IPS-NIHi7 (cell line): ENCODE measurements at regions not wholly inside any gene's neighbourhood (a gene's known extent, or its start where the extent isn't known, plus 50 kb on each side); places are given as distances from the start of the nearest gene placed in this dataset.
"Not testable (repeated sequence)": the region's sequence is repeated elsewhere in the genome, so short reads cannot be mapped to it uniquely, and the experiment has no call there.

Source experiments
- DNase-seq: peaks from one replicate; pipeline ENCODE4 v3.0.0; 2012; ENCODE audit warnings: mixed read lengths; ENCODE audit errors: extremely low spot score

DNA sequence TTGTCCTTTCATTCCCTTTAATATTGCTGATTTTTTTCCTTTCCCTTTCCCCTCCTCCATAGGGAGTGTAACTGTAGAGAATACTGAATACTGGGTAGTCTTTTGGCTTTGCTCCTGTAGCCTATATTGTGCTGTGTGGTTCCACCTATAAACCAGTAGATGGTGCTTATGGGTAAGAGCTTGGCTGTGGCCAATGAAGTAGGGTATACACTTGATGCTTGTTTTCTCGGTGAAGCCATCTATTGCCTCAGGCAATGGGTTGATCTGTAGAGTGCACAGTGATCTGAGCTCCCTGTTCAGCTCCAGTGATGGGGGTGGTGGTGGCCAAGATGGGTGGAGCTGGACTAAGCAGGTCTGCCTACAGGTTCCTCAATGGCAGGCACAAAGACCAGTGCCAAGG is 203.3 kb upstream of the IMPG1 start:
- DNase-seq: peak; percentile 47

DNA sequence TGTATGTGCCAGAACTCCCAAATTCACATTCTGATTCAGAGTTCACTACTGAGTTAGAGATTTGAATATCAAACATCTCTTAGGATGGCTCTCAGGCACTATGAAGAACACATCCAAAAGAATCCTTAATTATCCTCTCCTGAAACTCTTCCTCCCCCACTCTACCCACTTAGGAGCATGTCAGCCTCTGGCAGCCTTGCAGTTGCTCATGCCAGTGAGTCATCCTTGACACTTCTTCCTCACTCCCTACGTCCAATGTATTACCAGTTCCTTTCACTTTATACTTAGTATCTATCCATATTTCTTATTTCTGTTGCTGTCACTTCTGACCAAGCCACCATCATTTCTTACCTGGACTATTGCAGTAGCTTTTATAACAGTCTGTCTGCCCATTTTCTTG is 192.0 kb upstream of the IMPG1 start:
- no peak for DNase-seq

DNA sequence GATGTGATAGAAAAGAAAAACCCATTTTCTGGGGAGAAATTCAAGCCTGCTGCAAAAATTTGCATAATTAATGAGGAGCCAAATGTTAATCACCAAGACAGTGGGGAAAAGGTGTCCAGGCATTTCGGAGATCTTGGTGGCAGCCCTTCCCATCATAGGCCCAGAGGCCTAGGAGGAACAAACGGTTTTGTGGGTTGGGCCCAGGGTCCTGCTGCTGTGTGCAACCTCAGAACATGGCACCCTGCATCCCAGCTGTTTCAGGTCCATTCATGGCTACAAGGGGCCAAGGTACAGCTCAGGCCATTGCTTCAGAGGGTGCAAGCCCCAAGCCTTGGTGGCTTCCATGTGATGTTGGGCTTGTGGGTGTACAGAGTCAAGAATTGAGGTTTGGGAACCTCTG is 189.8 kb upstream of the IMPG1 start:
- DNase-seq: no peak

DNA sequence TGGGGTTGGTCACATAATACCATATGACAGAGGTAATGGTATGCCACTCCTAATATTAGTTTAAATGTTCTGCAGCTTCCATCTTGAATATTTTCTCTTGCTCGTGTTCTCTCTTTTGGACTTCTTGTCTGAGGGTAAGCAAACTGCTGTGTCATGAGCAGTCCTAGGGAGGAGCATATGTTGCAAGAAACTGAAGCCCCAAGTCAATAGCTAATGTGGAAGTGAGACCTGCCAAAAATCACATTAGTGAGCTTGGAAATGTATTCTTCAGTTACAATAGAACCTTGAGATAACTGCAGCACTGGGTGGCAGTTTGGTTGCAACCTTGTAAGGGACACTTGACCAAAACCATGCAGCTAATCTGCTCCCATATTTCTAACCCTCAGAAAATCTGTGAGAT is 178.2 kb upstream of the IMPG1 start:
- no peak for DNase-seq

DNA sequence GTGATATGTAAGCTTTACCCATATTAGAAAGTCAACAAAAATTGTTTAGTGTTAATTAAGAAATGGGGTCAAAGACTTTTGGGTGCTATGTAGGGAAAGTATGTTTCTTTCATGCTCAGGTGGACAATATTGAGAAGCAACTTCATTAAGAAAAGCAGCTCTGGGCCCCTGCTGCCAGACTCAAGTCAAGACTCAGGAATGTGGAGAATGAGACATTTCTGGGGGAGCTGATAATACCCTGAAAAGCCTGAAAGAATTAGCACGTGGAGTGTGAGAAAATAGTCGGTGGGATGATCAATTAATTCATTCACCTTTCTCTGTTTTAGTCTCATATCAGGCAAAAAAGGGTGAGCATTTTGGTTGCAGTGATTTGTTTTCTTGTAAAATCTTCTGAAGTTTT is 175.1 kb upstream of the IMPG1 start:
- peak; percentile 13 for DNase-seq

DNA sequence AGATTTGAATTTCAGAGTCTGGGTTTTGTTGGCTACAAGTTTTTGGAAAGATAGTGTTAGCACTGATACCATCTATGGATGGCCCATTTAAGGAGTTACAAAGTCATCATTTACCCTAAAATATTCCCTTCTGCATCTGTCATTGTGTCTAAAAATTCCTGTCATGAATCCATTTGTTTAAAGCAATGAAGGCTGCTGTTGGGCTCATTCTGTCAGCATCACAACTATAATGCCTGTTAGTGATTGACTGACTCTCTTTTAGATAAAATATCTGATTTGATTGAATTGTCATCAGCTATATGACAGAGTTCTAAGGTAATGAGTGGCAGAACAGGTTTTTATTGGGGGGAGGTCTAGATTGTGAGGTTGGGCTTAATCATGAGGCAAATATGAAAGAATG is 167.6 kb upstream of the IMPG1 start:
- no peak for DNase-seq

DNA sequence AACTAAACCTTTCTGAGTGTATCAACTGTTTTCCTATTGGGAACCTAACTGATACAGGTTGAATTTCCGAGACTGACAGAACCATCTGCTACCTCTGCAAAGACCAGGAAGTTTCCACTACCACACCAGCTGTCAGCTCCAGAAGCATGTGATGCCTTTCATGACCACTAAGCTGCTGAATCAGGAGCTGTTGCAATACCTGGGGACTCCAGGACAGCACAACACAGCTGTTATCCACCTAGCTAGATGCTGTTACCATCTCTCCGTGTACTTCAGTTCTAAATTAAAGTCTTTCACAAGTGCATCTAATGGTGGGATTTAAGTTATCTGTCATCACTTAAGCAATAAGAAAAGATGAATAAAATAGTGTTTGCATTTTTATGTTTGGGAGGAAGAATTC is 158.2 kb upstream of the IMPG1 start:
- DNase-seq: peak; percentile 49

DNA sequence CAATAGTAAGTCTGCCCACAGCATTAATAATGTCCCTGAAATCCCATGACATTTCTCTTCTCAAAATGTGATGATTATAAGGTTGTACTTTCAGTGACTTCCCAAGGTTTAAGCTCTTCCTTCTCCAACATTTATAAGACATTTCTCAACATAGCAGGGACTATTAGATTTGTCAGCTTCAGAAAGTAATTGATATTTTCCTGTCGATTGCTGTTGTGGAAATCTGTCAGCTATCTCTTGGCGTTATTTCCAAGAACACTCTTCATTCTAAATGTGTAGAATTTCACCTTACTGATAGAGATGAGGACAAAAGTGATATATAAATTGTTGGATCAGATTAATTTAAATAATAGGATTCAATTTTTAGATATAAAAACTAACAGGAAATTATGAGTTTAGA is 149.7 kb upstream of the IMPG1 start:
- no peak for DNase-seq

DNA sequence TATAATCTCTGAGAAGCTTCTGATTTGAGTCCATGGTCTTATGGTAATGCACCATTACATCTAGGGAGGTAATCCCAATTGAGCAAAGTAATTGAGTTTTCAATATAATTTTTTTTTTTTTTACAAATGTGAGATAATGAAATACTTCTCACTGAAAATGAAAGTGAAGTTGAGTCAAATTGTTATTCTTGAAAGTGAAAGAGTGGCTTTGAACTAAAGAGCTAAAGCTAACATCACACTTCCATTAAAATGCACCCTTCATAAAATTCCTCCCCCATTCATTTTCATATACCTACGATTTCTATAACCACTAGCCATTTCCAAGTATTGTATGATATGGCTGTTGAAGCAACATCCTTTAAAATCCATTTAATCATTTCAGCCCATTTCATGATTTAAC is 149.1 kb upstream of the IMPG1 start:
- DNase-seq: no peak

DNA sequence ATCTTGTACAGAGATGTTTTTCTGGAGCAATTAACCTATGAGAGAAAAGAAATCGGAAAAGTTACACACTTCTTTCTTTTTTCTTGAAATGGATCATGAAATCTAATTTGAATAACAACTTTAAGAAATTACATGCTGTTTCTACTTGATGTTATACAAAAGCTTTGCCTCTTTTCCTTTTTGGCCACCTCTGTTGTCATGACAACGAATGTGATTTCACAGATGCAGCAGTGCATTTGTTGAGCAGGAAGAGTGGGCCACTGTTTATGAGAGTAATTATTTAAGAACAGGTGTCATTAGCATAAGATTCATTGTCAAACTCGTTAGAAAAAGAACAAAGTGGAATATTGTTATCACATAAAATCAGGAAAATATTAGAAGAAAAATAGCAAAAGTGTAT is 148.3 kb upstream of the IMPG1 start:
- no peak for DNase-seq

DNA sequence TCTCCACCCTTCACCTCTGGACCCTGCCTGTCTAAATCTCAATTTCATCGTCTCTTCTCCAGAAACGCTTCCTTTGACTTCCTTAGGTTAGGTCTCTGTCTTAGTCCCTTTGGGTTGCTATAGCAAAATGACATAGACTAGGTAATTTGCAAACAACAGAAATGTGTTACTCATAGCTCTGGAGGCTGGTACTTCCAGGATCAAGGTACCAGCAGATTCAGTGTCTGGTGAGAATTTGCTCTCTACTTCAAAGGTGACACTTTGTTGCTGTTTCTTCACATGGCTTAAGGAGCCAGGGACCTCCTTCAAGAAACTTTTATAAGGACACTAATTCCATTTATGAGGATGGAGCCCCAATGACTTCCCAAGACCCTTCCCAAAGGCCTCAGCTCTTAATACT is 145.1 kb upstream of the IMPG1 start:
- no peak for DNase-seq

DNA sequence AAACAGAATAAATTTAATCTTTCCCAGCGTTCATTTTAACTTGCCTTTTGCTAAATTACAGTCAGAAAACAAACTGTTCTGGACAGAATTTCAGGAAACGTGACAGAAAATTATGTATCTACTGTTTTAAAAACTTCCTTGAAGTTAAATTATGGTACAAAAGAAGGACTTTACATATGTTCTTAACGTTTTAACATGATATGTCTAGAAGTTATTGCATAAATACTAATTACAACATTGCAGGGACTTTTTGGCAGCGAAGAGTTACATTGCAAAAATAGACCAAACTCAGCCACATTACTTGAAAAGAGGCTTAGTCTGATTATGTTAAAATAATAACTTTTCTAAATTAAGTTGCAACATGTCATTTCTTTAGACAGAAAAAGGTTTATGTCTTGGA is 142.1 kb upstream of the IMPG1 start:
- DNase-seq: no peak

DNA sequence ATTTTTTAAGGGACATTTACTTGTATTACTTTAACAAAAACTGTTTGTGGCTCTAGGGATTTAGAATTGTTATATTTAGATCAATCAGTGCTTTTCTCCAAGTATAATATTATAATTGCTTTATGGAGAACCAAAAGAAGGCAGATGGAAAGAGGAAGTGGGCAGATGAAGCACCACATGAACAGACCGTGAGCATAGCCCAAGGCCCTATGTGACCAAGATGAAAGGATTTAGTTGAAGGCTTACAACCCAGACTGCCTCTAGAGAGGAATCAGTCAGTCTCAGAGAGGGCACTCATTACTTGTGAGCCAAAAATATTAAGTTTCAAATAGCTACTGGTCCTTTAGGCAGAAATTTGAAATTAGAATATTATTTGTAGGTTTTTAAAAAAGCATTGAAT is 102.3 kb upstream of the IMPG1 start:
- DNase-seq: no peak

DNA sequence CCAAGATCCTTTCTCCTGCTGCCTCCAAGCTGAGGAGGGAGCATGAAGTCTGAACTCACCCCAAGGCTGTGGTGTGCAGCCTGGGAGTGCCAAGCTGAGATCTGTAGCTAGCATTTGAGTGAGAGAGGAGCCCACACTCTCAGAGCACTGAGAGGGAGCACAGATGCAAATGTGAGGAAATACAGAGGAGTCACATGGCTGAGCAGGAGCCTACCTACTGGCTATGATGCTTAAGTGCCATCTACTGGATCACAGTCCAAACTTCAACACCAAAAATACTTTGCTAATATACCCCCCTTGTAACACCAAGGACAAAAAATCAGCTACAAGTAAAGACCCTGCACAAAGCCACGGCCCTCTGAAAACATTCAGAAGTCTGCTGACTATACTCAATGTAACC is 94.4 kb upstream of the IMPG1 start:
- no peak for DNase-seq

DNA sequence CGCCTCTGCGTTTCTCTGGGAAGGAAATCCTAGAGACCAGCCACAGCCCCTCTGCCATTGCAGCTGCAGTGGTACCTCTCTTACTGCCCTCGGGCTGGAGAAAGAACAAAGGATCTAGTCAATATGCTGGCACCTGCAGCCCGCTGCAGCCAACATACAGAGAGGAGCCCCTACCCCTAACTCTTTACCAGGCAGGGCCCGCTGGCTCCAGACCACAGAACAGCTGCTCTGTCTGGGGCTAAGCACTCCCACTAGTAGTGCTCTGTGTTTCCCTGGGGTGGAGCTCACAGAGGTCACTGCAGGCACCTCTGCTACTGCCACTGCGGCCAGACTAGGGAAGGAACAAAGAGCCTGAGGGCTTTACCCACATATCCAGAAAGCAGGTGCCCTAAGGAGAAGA is 93.8 kb upstream of the IMPG1 start:
- DNase-seq: no peak

DNA sequence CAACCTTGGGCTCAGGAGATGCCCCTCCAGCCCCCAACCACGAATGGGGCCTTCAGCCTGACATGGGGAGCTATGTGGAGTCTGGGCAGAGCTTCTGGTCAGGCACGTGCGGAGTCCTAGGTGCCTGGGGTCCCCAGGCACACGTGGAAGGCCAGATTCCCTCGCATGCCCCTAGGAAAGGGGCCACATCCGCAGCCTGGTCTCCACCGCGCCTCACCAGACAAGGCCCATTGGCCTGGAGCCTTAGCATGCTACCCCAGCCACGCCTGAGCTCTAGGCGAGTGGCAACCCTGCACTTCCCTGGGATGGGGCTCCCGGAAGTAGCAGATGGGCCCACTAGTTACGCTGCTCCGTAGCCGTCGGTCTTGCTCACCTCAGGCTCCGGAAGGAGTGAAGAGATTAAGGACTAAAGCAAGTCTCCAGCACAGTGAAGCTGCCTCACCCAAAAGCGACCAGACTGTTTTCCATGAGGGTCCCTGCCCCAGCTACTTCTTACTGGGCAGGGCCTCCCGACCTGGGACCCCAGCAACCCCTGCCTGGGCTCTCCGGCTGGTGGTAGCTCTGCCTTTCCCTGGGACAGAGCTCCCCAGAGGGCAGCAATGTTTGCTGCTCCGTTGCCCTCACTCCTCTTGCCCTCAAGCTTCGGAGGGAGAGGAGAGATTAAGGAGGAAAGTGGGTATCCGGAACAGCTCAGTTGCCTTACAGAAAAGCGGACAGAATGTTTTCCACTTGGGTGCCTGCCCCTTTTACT is 93.2 kb upstream of the IMPG1 start:
- DNase-seq: no peak

DNA sequence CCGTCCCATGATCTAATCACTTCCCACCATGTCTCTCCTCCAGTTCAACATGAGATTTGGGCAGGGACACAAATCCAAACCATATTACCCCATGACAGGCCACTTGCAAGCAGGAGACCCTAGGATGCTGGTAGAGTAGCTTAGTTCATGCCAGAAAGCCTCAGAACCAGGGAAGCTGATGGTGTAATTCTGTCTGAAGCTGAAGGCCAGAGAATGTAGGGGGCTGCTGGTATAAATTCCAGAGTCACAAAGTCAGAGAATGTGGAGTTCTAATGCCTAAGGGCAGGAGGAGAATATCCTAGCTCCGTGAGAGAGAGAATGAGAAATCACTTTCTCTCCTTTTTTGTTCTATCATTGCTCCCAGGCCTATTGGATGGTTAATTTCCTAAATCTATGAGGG is 90.3 kb upstream of the IMPG1 start:
- no peak for DNase-seq

DNA sequence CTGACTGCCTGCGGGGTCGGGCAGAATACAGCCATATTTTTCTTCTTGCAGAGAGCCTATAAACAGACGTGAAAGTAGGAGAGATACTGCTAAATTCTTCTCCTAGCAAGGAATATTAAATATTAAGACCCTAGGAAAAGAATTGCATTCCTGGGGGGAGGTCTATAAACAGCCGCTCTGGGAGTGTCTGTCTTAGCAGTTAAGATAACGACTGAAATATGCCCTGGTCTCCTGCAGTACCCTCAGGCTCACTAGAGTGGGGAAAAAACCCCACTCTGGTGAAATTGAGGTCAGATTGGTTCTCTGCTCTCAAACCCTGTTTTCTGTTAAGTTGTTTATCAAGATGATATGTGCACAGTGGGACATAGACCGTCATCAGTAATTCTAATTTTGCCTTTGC is 85.3 kb upstream of the IMPG1 start:
- DNase-seq: not testable (repeated sequence)

DNA sequence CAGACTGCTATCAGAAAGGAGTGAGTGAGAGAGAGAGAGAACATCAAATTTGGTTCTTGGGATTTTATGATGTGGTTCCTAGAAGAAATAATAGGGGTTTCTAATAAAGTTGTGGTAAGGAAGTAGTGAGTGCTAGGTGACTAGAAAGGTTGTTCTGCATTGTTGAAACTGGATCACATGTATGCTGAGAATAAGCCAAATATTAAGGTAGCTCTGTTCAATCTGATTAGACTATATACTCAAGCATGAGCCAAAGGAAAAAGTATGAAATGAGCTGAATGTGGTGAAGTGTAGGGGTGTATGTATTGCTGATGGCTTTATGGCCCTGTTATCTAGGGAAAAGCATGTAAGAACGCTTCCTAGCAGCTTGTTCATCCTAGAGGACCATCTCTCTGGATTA is 63.0 kb upstream of the IMPG1 start:
- DNase-seq: no peak

DNA sequence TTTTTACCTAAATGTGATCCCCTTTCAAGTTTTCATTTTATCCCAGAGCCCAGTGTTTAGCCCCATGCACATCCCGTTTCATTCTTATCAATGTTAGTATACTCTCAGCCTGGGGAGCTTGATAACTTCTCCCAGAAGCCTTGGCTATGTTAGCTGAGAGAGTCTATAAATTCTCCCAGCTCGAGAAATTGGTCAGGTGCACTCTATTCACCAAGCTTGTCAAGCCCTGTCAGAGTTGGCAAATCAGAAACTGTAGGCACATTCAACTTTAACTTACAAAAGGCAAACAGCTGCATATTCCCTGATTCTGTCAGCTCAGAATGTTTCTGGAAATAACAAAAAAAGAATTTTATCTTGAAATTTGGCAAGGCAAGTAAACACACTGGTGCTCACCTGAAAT is 62.2 kb upstream of the IMPG1 start:
- no peak for DNase-seq

DNA sequence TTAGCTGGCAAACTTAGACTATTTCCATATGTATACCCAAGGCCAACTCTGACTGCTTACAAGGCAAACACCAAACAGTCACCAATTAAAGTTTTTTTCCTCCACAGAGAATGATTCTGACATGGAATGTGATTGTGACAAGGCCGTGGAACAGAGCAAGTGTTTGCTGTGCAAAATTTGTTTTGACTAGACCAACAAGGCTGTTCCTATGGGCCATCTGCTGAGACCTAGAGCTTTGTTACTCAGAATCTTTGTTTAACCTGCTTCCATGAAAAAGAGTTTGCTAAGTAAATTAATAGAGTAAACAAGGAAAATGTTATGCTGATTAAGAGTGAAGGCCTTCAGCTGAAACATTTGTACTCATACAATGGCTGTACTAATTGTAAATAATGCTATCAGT is 51.6 kb upstream of the IMPG1 start:
- no peak for DNase-seq
